Gastrocnemius medialis (tissue), 4 donors: ENCODE measurements at regions not wholly inside any gene's neighbourhood (a gene's known extent, or its start where the extent isn't known, plus 50 kb on each side); places are given as distances from the start of the nearest gene placed in this dataset.

ENCODE experiments used
- ATAC-seq, 2 donors: fragments of 150-250 bp; one replicate each; pipeline ENCODE4 v1.9.1; 2016
- DNase-seq, 2 donors: peaks; one replicate each; pipeline ENCODE4 v3.0.0-alpha.2; 2019
- H3K27ac ChIP-seq, 4 donors: fragments of 200-600 bp; sonication (generic); 1 replicate in 1 of 4; 2 replicates in 3 of 4; pipeline ENCODE4 v1.5.1; 2016 to 2018; ENCODE audit warnings: mild to moderate bottlenecking in 2 of 4, moderate library complexity in 1 of 4
- H3K27me3 ChIP-seq, 3 donors: fragments of 200-600 bp; sonication (generic) in 2 of 3; 1 replicate in 1 of 3; 2 replicates in 2 of 3; pipeline versions ENCODE4 v1.5.1 to v1.6.0; 2016 to 2019; ENCODE audit warnings: mild to moderate bottlenecking in 1 of 3, moderate library complexity in 1 of 3
- H3K36me3 ChIP-seq, 2 donors: fragments of 200-600 bp; sonication (generic) in 1 of 2; one replicate each; pipeline ENCODE4 v1.5.1; 2017 to 2018
- H3K4me1 ChIP-seq, 2 donors: fragments of 200-600 bp; sonication (generic) in 1 of 2; one replicate each; pipeline ENCODE4 v1.5.1; 2016 to 2017; ENCODE audit warnings: mild to moderate bottlenecking in 2 of 2
- H3K4me3 ChIP-seq, 4 donors: fragments of 200-600 bp; sonication (generic) in 3 of 4; 1 replicate in 1 of 4; 2 replicates in 3 of 4; pipeline ENCODE4 v1.5.1; 2016 to 2019; ENCODE audit warnings: mild to moderate bottlenecking in 2 of 4
- H3K9me3 ChIP-seq, 3 donors: fragments of 200-600 bp; sonication (generic) in 2 of 3; 1 replicate in 1 of 3; 2 replicates in 2 of 3; pipeline ENCODE4 v1.5.1; 2016 to 2019
- CTCF ChIP-seq, 5 experiments: fragments of 450-650 bp in 3 of 5; fragments of 200-600 bp in 2 of 5; sonication (generic) in 2 of 5; IDR thresholded peaks in 4 of 5; conservative IDR thresholded peaks in 1 of 5; 1 replicate in 4 of 5; 2 replicates in 1 of 5; pipeline ENCODE4 v1.5.1; 2016 to 2019; ENCODE audit warnings: antibody characterized with exemption in 5 of 5, mild to moderate bottlenecking in 3 of 5, moderate library complexity in 3 of 5
- POLR2A ChIP-seq, 2 donors: fragments of 450-650 bp; IDR thresholded peaks; one replicate each; pipeline ENCODE4 v1.6.1; 2017; ENCODE audit warnings: antibody characterized with exemption in 2 of 2, mild to moderate bottlenecking in 2 of 2, moderate library complexity in 2 of 2
- in situ Hi-C, 4 donors: fragments of 200-750 bp; cut with MboI; loops; one replicate each; pipeline versions ENCODE4 v1.15.0 to v1.8.0; 2017; ENCODE audit warnings: low sequenced_read_pairs in 4 of 4
- intact Hi-C: fragments of 100-400 bp; cut with DNase I; formaldehyde crosslinking; loops from one replicate; pipeline ENCODE4 v1.15.1; 2023; ENCODE audit warnings: low total_unique reads

- H3K36me3 ChIP-seq = no peaks in the 10 kb centered on the region
- ATAC-seq (no peak), DNase-seq (no peak)
- intact Hi-C loops = no loop called here
- no peak overlapping the region for H3K27ac ChIP-seq
- H3K4me3 ChIP-seq = no peak overlapping the region
- no peaks in the 10 kb centered on the region for H3K9me3 ChIP-seq
- H3K4me1 ChIP-seq = no peaks in the 10 kb centered on the region
- no peaks in the 10 kb centered on the region for H3K27me3 ChIP-seq
- TF ChIP-seq POLR2A (IDR thresholded peaks at IDR 0.05) = no peak
- no peak for TF ChIP-seq CTCF (IDR thresholded peaks at IDR 0.05 in 4 of 5, conservative IDR thresholded peaks at IDR 0.05 in 1 of 5)
- in situ Hi-C loops = no loop called here
Measured at GRCh38 chr3:171950373-171950772, 89.0 kb upstream of the FNDC3B start.

- TF ChIP-seq POLR2A (IDR thresholded peaks at IDR 0.05) (no peak), CTCF (IDR thresholded peaks at IDR 0.05 in 4 of 5, conservative IDR thresholded peaks at IDR 0.05 in 1 of 5) (no peak)
- Histone ChIP-seq H3K27ac (no peak overlapping the region), H3K4me1 (no peaks in the 10 kb centered on the region), H3K4me3 (no peak overlapping the region), H3K36me3 (no peaks in the 10 kb centered on the region), H3K9me3 (no peaks in the 10 kb centered on the region), H3K27me3 (no peaks in the 10 kb centered on the region)
- DNase-seq = no peak
- in situ Hi-C loops = no loop called here
- intact Hi-C loops = no loop called here
- no peak for ATAC-seq
Measured at GRCh38 chr3:171951597-171951996, 87.8 kb upstream of the FNDC3B start.

- Histone ChIP-seq H3K4me3 (no peak overlapping the region), H3K9me3 (no peaks in the 10 kb centered on the region), H3K27ac (no peak overlapping the region), H3K27me3 (no peaks in the 10 kb centered on the region), H3K4me1 (no peaks in the 10 kb centered on the region), H3K36me3 (no peaks in the 10 kb centered on the region)
- in situ Hi-C loops = no loop called here
- ATAC-seq (no peak), DNase-seq (no peak)
- intact Hi-C loops = no loop called here
- TF ChIP-seq CTCF (IDR thresholded peaks at IDR 0.05 in 4 of 5, conservative IDR thresholded peaks at IDR 0.05 in 1 of 5) (no peak), POLR2A (IDR thresholded peaks at IDR 0.05) (no peak)
Measured at GRCh38 chr3:171953301-171954022, 85.9 kb upstream of the FNDC3B start.

- TF ChIP-seq POLR2A (IDR thresholded peaks at IDR 0.05) = no peak
- no peak for TF ChIP-seq CTCF (IDR thresholded peaks at IDR 0.05 in 4 of 5, conservative IDR thresholded peaks at IDR 0.05 in 1 of 5)
- Histone ChIP-seq H3K9me3 (no peaks in the 10 kb centered on the region), H3K4me1 (no peaks in the 10 kb centered on the region), H3K27ac (no peak overlapping the region), H3K4me3 (no peak overlapping the region), H3K36me3 (no peaks in the 10 kb centered on the region), H3K27me3 (no peaks in the 10 kb centered on the region)
- ATAC-seq (no peak), DNase-seq (no peak)
- intact Hi-C loops (no loop called here), in situ Hi-C loops (no loop called here)
Measured at GRCh38 chr3:171954690-171955383, 84.5 kb upstream of the FNDC3B start.
